HG03025 (cell line): ENCODE measurements at regions not wholly inside any gene's neighbourhood (a gene's known extent, or its start where the extent isn't known, plus 50 kb on each side); places are given as distances from the start of the nearest gene placed in this dataset.

Experiments
- ATAC-seq: cut with Tn5 transposase; IDR thresholded peaks from one replicate; pipeline ENCODE4 v1.9.1; 2021; ENCODE audit warnings: mild to moderate bottlenecking, moderate library complexity; ENCODE audit not compliant: unreplicated experiment, low FRiP score

- ATAC-seq = no peak
Observed at GRCh38 chr10:126844406-126844805, 60.8 kb upstream of the DOCK1 start.

- ATAC-seq = no peak
Observed at GRCh38 chr10:126846469-126846868, 58.8 kb upstream of the DOCK1 start.

- no peak for ATAC-seq
Observed at GRCh38 chr10:126846959-126847358, 58.3 kb upstream of the DOCK1 start.

GRCh38 chr10:126847666-126848065 is 57.6 kb upstream of the DOCK1 start:
- ATAC-seq = no peak

- no peak for ATAC-seq
Observed at GRCh38 chr10:126849646-126850045, 55.6 kb upstream of the DOCK1 start.

- ATAC-seq = no peak
Observed at GRCh38 chr10:126851414-126852108, 53.7 kb upstream of the DOCK1 start.

GRCh38 chr10:126854726-126855495 is 50.3 kb upstream of the DOCK1 start:
- ATAC-seq = no peak
